HUES6 (cell line): ENCODE measurements at regions not wholly inside any gene's neighbourhood (a gene's known extent, or its start where the extent isn't known, plus 50 kb on each side); places are given as distances from the start of the nearest gene placed in this dataset.

ENCODE experiments used
- H3K27ac ChIP-seq: 2 replicates; pipeline ENCODE4 v1.7.0; 2013; ENCODE audit warnings: low read depth, mild to moderate bottlenecking, low read length, inconsistent platforms
- H3K27me3 ChIP-seq: 2 replicates; pipeline ENCODE4 v1.6.1; 2013; ENCODE audit warnings: low read length; ENCODE audit not compliant: control insufficient read depth, insufficient read depth
- H3K36me3 ChIP-seq: 2 replicates; pipeline ENCODE4 v1.6.1; 2013; ENCODE audit warnings: low read length; ENCODE audit not compliant: control insufficient read depth, insufficient read depth
- H3K4me1 ChIP-seq: 2 replicates; pipeline ENCODE4 v1.6.1; 2013; ENCODE audit warnings: low read length; ENCODE audit not compliant: control insufficient read depth, insufficient read depth
- H3K4me3 ChIP-seq: 2 replicates; pipeline ENCODE4 v1.5.1; 2013; ENCODE audit warnings: low read depth, low read length
- H3K9ac ChIP-seq: one replicate; pipeline ENCODE4 v1.6.1; 2013; ENCODE audit warnings: mild to moderate bottlenecking, low read length
- H3K9me3 ChIP-seq: 2 replicates; pipeline ENCODE4 v1.6.1; 2013; ENCODE audit warnings: low read depth, low read length; ENCODE audit not compliant: control insufficient read depth, insufficient read depth

GRCh38 chr4:36794716-36795115 lies 449.8 kb upstream of the NWD2 start:
- Histone ChIP-seq H3K4me1 (no peaks in the 10 kb centered on the region), H3K27me3 (no peaks in the 10 kb centered on the region), H3K4me3 (no peak overlapping the region), H3K9ac (no peak overlapping the region), H3K27ac (no peak overlapping the region), H3K9me3 (no peaks in the 10 kb centered on the region), H3K36me3 (no peaks in the 10 kb centered on the region)

GRCh38 chr4:36812149-36812548 lies 432.4 kb upstream of the NWD2 start:
- H3K9ac ChIP-seq: no peak overlapping the region
- no peak overlapping the region for H3K4me3 ChIP-seq
- no peaks in the 10 kb centered on the region for H3K27me3 ChIP-seq
- H3K36me3 ChIP-seq: no peaks in the 10 kb centered on the region
- no peak overlapping the region for H3K27ac ChIP-seq
- peaks cover 19% of the 10 kb centered on the region for H3K4me1 ChIP-seq
- no peaks in the 10 kb centered on the region for H3K9me3 ChIP-seq

GRCh38 chr4:36815536-36815935 lies 429.0 kb upstream of the NWD2 start:
- H3K4me1 ChIP-seq: peaks cover 19% of the 10 kb centered on the region
- H3K9me3 ChIP-seq: no peaks in the 10 kb centered on the region
- H3K4me3 ChIP-seq: no peak overlapping the region
- no peaks in the 10 kb centered on the region for H3K36me3 ChIP-seq
- H3K9ac ChIP-seq: no peak overlapping the region
- H3K27me3 ChIP-seq: no peaks in the 10 kb centered on the region
- no peak overlapping the region for H3K27ac ChIP-seq

GRCh38 chr4:36823199-36823967 lies 421.2 kb upstream of the NWD2 start:
- H3K36me3 ChIP-seq: no peaks in the 10 kb centered on the region
- no peaks in the 10 kb centered on the region for H3K9me3 ChIP-seq
- no peak overlapping the region for H3K27ac ChIP-seq
- H3K4me1 ChIP-seq: 0 out of 2 replicates have a peak, but pooled peaks cover 6% of the 10 kb centered on the region
- H3K9ac ChIP-seq: no peak overlapping the region
- H3K4me3 ChIP-seq: no peak overlapping the region
- H3K27me3 ChIP-seq: no peaks in the 10 kb centered on the region

- Histone ChIP-seq H3K9ac (no peak overlapping the region), H3K4me1 (0 out of 2 replicates have a peak, but pooled peaks cover 6% of the 10 kb centered on the region), H3K36me3 (no peaks in the 10 kb centered on the region), H3K27me3 (no peaks in the 10 kb centered on the region), H3K4me3 (no peak overlapping the region), H3K27ac (no peak overlapping the region), H3K9me3 (no peaks in the 10 kb centered on the region)
Observed at GRCh38 chr4:36824682-36825081, 419.9 kb upstream of the NWD2 start.

- Histone ChIP-seq H3K4me1 (no peaks in the 10 kb centered on the region; the same call in 1 of the 2 replicates), H3K27ac (no peak overlapping the region), H3K9me3 (no peaks in the 10 kb centered on the region), H3K4me3 (no peak overlapping the region), H3K36me3 (no peaks in the 10 kb centered on the region), H3K27me3 (no peaks in the 10 kb centered on the region), H3K9ac (no peak overlapping the region)
Observed at GRCh38 chr4:36835246-36835645, 409.3 kb upstream of the NWD2 start.

- Histone ChIP-seq H3K9ac (no peak overlapping the region), H3K9me3 (no peaks in the 10 kb centered on the region), H3K27ac (0 out of 2 replicates have a peak overlapping the region, but pooled peaks have one; percentile 38), H3K4me3 (no peak overlapping the region), H3K27me3 (no peaks in the 10 kb centered on the region), H3K36me3 (no peaks in the 10 kb centered on the region), H3K4me1 (peaks cover 7% of the 10 kb centered on the region; the same call in 1 of the 2 replicates)
Observed at GRCh38 chr4:36841583-36842326, 402.8 kb upstream of the NWD2 start.

GRCh38 chr4:36844448-36844847 lies 400.1 kb upstream of the NWD2 start:
- peaks cover 7% of the 10 kb centered on the region; the same call in 1 of the 2 replicates for H3K4me1 ChIP-seq
- H3K9me3 ChIP-seq: no peaks in the 10 kb centered on the region
- H3K36me3 ChIP-seq: no peaks in the 10 kb centered on the region
- no peak overlapping the region for H3K27ac ChIP-seq
- H3K27me3 ChIP-seq: no peaks in the 10 kb centered on the region
- H3K9ac ChIP-seq: no peak overlapping the region
- H3K4me3 ChIP-seq: no peak overlapping the region

- H3K27me3 ChIP-seq: no peaks in the 10 kb centered on the region
- no peaks in the 10 kb centered on the region for H3K9me3 ChIP-seq
- no peak overlapping the region for H3K9ac ChIP-seq
- no peak overlapping the region for H3K27ac ChIP-seq
- no peaks in the 10 kb centered on the region for H3K4me1 ChIP-seq
- H3K4me3 ChIP-seq: no peak overlapping the region
- H3K36me3 ChIP-seq: no peaks in the 10 kb centered on the region
Observed at GRCh38 chr4:36852856-36853255, 391.7 kb upstream of the NWD2 start.

GRCh38 chr4:36854554-36854953 lies 390.0 kb upstream of the NWD2 start:
- Histone ChIP-seq H3K27me3 (no peaks in the 10 kb centered on the region), H3K4me3 (no peak overlapping the region), H3K9me3 (no peaks in the 10 kb centered on the region), H3K4me1 (no peaks in the 10 kb centered on the region), H3K9ac (no peak overlapping the region), H3K36me3 (no peaks in the 10 kb centered on the region), H3K27ac (no peak overlapping the region)

GRCh38 chr4:36863601-36864000 lies 380.9 kb upstream of the NWD2 start:
- H3K4me3 ChIP-seq: no peak overlapping the region
- no peak overlapping the region for H3K27ac ChIP-seq
- H3K36me3 ChIP-seq: no peaks in the 10 kb centered on the region

More at GRCh38 chr4:36863601-36864000, 380.9 kb upstream of the NWD2 start:
- Histone ChIP-seq H3K27me3 (no peaks in the 10 kb centered on the region), H3K4me1 (no peaks in the 10 kb centered on the region), H3K9ac (no peak overlapping the region), H3K9me3 (0 out of 2 replicates have a peak, but pooled peaks cover 2% of the 10 kb centered on the region)
